HG03378 (cell line): ENCODE measurements at regions not wholly inside any gene's neighbourhood (a gene's known extent, or its start where the extent isn't known, plus 50 kb on each side); places are given as distances from the start of the nearest gene placed in this dataset.
"Not testable (repeated sequence)": the region's sequence is repeated elsewhere in the genome, so short reads cannot be mapped to it uniquely, and the experiment has no call there.

Experiments
- ATAC-seq: cut with Tn5 transposase; IDR thresholded peaks from one replicate; pipeline ENCODE4 v1.9.1; 2021; ENCODE audit warnings: mild to moderate bottlenecking, moderate library complexity; ENCODE audit not compliant: unreplicated experiment

DNA sequence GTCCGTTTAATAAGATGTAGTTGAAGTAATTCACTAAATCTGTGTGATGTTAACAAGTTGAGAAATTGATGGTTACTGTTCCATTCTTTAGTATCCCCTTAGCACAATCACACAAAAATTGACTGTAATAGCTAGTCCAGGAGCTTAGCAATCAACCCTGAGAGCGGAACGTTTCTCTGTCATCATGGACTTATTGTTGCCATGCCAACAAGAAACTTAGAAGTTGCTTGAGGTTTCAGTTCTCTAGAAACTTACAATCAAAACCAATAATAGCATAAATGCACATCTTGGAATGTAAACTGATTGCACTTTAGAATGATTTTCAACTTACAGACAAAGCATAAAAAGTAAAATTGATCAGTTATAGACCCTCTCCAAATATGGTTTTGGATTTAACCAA, 125.4 kb upstream of the ANKH start:
- ATAC-seq = peak; percentile 92

DNA sequence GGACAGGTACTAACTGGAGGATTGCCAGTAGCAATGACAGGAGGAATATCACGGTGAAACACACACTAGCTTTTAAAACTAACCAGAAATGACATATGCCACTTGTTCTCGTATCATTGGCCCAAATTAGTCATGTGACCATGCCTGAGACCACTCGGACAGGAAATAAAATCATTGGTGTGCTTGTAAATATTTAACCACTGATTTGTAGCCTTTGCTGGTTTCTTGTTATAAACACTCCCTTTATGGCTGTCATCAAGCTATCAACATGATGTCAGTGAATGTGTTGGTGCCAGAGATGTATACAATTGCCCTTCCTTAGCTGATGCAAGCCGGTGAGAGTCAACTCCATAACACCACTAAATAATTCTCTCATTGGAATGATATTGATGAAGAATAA, 123.7 kb upstream of the ANKH start:
- ATAC-seq = no peak

DNA sequence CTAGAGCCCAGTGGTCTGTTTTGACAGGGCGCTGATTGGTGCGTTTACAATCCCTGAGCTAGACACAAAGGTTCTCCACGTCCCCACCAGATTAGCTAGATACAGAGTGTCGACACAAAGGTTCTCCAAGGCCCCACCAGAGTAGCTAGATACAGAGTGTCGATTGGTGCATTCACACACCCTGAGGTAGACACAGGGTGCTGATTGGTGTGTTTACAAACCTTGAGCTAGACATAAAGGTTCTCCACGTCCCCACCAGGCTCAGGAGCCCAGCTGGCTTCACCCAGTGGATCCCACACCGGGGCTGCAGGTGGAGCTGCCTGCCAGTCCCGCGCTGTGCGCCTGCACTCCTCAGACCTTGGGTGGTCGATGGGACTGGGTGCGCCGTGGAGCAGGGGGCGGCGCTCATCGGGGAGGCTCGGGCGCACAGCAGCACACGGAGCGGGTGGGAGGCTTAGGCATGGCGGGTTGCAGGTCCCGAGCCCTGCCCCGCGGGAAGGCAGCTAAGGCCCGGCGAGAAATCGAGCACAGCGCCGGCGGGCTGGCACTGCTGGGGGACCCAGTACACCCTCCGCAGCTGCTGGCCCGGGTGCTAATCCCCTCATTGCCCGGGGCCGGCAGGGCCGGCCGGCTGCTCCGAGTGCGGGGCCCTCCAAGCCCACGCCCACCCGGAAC, 122.0 kb upstream of the ANKH start:
- ATAC-seq = not testable (repeated sequence)

DNA sequence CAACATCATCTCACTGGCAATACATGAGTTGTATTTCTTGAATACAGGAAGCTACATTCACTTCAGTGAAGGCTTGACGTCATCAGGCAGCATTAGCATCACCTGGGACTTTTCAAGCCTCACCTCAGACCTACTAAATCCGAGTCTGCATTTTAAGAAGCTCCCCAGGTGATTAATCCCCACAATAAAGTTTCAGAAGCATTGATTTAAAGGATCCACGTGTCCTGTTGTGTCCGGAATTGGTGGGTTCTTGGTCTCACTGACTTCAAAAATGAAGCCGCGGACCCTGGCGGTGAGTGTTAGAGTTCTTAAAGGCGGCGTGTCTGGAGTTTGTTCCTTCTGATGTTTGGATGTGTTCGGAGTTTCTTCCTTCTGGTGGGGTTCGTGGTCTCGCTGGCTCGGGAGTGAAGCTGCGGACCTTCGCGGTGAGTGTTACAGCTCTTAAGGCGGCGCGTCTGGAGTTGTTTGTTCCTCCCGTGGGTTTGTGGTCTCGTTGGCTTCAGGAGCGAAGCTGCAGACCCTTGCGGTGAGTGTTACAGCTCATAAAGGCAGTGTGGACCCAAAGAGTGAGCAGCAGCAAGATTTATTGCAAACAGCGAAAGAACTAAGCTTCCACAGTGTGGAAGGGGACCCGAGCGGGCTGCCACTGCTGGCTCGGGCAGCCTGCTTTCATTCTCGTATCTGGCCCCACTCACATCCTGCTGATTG, 121.3 kb upstream of the ANKH start:
- ATAC-seq = peak; percentile 72

DNA sequence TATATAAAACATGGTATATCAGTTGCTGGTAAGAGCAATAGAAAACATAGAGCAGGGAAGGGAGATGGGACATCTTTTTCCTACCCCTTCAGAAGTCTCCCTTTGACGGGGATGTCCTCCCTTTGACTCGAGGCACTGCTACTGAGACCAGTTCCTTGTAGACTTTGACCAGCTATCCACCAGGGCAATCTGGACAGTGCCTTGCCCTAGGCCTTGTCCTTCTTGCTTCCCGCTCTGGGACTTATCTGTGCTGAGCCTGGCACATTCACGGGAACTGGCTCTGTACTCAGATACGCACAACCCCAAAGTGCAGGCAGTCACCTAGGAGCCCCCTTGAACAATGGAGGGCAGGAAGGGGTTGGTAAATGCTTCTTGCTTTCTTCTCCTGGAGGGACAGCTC, 116.6 kb upstream of the ANKH start:
- ATAC-seq = no peak

DNA sequence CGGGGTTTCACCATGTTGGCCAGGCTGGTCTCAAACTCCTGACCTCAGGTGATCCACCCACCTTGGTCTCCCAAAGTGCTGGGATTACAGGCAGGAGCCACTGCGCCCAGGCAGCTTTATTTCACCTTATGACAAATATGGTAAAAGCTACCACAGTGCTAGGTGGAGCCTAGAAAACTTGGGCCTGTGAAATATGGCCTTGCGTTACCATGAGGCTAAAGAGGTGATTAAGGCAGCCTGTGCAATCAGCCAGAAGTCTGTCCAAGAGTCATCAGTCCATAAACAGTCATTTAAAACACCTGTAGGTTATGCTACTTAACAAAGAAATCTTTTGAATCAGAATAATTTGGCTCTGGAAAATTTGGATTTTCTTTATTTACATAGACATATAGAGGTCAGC, 114.8 kb upstream of the ANKH start:
- ATAC-seq = no peak

DNA sequence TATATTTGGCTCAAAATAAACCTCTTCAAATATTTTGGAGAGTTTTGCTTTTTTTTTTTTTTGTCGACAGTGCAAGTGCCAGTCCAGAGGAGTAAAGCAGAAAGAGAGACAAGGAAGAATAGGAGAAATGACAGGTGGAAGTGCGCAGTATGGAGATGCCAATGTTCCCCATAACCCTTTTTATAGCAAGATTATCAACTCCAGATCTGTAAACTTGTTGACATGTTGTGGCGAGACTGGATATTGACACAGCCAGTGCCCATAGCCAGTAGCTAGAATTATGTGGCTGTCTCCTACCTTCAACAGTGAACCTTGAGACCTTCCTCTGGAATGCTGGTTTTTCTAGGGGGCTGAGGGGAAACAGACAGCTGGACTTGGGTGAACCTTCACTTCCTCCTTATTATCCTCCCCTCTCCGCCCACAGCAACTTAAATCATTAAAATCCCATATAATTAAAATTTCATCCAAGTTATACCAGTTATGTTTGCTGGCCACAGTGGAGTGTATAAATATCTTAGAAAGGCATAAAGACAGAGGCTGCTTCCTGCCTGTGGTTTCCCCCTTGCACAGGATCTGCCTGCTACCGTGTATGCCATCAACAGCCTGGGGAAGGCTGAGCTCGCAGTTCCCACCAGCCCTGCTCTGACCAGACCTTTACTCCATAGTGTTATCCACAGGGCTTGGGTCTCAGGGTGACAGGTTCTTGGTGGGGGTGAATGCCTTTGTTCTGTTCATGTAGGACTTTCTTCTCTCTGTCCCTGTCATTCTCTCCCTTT, 112.3 kb upstream of the ANKH start:
- ATAC-seq = no peak

DNA sequence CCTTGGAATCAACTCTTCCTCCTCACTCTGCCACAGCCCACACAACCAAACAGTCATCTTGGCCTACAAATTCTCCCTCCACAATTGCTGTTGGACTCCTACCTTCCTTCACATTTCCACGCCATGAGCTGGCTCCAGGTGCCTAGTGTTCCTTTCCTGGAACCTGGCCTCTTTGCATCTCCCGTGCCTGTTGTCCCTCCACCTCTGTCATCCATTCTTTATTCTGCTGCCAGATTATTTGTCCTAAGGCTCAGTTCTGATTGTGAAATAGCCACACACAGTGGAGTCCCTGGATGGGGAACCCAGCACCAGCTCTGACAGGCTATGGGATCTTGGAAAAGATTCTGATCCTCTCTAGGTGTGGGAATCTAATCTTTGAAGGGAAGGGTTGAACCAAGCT, 109.1 kb upstream of the ANKH start:
- ATAC-seq = no peak

DNA sequence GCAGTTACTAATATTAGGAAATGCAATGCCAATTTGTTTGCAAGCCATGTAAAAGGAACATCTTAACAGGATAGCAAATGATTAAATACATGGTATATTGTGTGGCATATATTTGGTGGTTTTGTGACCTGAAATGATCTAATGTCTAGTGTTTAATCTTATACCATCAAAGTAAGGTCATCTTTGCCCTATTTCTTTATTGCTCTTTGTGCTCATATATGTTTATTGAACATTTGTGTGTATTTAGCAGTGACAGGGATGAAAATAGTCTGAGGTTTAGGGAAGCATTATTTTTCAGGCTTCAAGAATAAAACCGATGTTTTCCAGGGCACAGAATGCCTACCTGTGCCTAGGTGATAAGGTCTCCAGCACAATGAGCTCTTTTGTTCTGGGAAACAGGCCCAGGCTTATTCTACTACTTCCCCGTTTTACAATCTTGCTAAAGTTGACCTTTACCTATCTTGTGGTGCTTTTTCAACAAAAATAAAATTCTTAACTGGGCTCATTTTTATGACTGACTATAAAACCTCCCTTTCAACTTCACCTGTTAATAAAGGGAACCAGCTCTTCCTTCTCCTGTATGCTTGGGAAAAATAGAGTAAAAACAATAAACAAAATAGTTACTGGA, 105.6 kb upstream of the ANKH start:
- ATAC-seq = no peak

DNA sequence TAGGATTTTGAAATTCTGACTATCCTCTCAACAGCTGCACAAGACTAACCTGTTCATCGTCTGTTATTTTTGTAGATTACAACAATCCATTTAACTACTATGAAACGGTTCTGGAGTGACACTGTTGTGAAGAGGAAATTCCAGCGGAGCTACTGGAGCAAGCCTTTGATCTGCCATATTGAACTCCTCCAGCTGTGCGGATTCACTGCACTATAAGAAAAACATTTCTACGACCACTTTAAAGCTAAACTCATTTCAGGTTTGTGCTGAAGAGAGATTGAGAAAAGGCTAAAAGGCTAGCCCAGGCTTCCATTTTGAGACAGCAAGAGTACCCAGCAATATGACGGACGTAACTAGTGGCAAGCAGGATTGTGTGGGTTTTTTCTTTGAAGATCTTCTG, 104.9 kb upstream of the ANKH start:
- no peak for ATAC-seq

DNA sequence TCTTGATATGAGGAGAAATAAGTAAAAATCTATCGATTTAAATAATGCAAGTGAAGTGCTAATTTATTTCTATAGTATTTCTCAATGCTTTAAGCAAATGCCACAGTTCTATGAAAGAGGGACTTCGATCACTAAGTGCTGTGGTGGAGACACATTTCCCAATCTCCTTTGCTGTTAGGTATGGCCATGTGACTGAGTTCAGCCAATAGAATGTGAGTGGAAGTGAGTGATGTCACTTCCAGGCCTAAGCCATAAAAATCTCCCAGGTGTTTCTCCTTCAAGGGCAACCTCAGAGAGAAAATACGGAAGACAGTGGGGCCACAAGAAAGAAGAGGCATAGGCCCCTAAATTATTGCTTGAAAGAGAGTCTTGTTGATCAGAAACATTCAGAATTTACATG, 100.3 kb upstream of the ANKH start:
- no peak for ATAC-seq

DNA sequence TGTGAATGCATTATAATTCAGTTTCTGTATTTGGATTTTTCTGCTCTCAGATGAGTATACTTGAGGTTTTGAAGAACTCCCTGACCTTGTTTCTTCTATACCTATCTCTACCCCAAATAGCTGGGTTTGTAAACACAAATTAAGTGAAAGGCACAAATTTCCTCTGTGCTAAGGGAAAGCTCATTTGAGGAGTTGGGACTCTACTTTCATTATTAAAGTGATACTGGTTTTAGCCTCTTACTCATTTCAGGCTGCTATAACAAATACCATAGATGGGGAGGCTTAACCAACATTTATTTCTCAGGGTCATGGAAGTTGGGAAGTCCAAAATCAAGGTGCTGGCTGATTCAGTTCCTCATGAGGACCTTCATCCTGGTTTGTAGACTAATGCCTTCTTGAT, 97.2 kb upstream of the ANKH start:
- ATAC-seq = no peak

DNA sequence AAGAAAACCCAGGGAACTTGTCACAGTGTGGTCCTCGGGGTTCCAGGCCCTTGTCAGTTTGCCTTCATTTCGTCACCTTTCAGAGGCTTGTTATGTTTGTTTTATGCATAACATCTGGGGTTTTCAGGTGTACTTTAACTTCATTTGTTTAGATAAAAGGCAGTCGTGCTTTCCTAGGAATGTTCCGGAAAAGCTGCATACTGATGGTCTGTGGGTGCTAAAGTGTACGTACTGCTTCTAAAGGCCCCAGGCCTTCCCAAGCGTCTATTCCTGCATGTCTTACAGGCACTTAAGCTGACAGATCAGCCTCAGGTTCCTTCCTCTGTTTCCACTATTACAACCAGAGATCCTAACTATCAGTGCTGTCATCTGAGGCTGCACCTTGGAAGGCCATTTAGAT, 95.6 kb upstream of the ANKH start:
- ATAC-seq = no peak

DNA sequence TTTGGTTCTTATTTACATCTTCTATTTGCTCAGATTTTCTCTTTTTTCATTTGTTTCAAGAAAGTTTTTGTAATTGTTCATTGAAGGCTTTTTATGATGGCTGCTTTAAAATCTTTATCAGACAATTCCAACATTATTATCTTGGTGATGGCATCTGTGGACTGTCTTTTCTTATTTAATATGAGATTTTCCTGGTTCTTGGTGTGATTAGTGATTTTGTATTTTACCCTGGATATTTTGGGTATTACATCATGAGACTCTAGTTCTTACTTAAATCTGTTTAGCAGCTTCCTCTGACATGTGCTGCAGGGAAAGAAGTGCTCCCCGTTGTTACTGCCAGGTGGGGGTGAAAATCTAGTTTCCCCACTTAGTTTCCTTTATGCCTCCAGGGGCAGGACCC, 94.2 kb upstream of the ANKH start:
- ATAC-seq = no peak

DNA sequence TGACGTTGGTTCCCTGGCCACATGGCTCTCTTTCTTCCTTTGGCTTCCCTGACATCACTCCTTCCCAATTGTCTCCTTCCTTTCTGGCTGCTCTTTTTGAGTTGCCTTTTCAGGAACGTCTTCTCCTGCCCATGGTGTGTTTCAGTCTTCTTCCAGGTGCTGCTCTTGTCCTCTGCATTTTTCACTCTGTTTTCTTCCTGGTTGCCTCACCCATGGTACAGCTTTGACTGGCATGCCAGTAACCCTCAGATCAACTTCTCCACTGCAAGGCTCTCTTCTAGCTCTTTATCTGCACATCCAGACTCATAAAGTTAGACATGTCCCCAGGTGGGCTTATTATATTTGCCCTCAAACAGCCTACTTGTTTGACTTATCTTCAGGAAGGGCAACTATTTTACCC, 91.0 kb upstream of the ANKH start:
- no peak for ATAC-seq

DNA sequence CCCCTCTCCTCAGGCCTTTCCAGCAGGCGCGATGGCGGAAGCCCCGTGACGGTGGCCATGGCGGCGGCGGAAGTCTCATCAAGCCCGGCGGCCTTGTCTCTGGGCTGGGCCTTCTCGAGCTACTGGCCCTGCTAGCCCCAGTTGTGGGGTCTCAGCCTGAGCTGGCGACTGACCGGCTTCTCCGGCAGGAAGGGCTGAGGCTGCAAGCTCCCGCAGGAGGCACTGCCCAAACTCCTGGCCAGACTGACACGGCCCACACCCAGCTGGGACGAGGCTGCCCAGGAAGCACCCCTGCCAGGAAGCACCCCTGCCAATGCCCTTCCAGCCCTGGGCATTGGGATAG, 88.5 kb upstream of the ANKH start:
- ATAC-seq = no peak

DNA sequence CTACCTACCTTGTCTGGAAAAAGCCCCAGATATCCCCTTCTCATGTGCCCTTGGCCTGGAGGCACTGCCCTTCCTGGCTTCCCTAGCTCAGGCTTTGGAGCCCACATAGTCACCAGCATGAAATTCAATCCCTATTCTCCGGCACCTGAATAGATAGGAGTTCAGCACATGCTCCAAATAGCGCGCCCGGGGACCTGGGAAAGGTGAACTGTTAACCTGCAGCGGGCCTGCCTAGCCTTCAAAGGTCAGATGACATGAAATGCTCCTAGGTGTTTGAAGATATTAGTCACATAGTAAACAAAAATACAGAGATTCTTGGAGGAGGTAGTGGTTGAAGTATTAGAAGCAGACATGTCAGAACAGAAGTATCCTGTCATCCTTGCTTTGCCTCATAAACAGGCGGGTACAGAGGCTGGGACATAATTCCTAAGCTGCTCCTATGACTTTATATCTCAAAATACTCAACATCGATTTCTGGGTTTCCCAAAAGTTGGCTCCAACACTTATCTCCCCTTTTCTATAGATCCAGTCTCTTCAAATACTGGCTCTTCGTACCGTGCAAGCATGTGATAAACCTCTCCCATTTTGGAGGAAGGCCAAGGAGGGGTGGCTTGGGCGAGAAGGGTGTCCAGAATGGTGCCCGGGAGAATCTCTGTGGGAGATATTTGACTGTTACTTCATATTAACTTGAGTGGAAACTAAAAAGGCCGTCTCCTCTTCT, 88.0 kb upstream of the ANKH start:
- no peak for ATAC-seq

DNA sequence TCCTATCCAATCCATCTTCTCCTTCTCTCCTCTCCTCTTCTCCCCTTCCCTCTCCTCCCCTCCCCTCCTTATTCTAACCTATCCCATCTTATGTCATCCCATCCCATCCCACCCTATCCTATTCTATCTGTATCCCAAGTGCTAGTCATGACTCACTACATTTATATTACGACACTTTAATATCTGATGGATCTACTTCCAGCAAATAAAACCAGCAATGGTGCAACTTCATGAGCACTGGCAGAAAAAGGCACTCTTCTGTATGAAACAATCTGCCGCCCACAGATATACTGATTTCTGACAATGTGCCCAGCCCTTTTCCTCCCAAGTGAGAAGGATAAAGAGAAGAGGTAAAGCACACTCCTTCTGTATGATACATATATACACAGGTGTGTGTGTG, 86.6 kb upstream of the ANKH start:
- no peak for ATAC-seq

DNA sequence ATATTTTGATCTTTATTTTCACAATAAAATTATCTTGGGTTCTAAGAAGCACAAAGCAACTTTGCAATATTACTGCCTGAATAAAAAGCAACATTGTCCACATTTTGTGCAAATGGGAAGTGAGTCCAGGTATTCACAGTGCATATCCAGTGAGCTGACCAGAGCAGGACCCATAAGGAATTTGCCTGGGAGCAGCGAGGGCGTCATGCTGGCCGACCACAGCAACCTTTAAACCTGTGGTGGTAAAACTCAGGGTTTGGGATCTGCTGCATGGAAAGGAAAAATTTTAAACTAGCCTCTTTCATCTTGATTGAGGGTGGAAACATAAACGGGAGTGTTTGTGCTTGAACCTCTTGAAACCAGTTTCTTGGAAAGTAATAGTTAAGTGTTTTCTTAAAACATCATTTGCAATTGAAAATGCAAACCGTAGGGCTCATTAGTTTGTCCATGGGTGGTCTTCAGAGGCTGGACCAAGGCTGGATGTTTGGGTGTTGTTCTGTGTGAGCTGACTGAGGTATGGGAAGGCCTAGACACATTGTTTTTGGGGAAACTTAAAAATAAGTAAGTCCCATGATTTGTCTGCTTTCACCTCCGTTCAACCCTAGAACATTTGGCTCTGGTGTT, 85.0 kb upstream of the ANKH start:
- ATAC-seq = no peak

DNA sequence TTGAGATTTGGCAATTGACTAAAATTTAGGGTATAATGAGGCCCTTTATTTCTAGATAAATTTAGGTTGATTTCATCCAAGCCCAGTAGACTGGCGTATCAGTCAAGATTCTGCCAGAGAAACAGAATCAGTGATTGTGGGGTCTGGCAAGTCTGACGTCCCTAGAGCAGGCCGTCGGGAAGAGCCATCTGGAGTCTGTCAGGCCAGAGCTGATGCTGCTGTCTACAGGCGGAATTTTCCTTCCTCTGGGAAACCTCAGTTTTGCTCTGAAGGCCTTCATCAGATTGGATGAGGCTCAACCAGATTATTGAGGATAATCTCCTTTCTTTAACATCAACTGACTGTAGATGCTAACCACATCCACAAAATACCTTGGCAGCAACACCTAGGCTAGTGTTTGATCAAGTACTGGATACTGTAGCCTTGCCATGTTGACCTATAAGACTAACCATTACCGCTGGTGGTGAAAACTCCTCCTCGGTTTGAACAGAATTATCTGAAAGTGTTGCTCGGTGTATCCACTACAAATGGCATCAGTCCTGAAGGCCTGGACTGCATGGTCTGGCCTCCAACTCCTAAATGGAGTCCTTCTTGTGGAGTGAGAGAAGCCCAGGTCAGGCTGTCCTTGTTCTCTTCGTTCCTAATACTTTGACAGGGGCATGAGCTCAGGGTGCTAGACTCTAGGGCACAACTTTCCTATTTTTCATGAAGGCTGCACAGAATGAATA, 83.2 kb upstream of the ANKH start:
- no peak for ATAC-seq
